ENCODE measurements at regions not wholly inside any gene's neighbourhood (a gene's known extent, or its start where the extent isn't known, plus 50 kb on each side); places are given as distances from the start of the nearest gene placed in this dataset.

DNA sequence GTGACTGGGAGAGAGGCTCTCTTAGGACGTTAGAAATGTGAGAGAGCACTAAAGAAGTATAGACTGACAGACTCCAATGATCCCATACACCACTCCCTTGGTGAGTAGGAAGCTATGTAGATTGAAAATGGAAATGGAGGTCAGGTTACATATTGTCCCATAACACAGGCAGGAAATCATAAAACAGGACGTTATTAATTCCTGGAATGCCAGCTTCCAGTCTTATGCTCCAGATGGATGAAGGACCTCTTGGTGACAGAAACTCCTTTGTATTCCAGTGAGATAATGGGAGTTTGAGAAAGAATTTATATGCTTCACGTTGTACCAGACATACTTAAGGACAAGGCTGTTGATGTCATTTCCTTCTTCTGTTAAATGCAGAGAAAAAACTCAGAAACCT lies 338.2 kb upstream of the ITGA1 start:
- Histone ChIP-seq H4K5ac (ENCODE audit: insufficient read length, low read depth, low read length) (no peak overlapping the region), H3K18ac (ENCODE audit: extremely low read depth, low read length) (no peak overlapping the region), H3K9me3 (ENCODE audit: insufficient read depth in 2 of 2, low read depth in 1 of 2, low read length in 1 of 2) (no peaks in the 10 kb centered on the region), H2AK5ac (ENCODE audit: low read depth, low read length) (no peak overlapping the region), H2BK12ac (ENCODE audit: low read depth, low read length) (no peak overlapping the region), H3K27ac (ENCODE audit: low read depth, low read length) (no peak overlapping the region), H4K91ac (replicated peaks; ENCODE audit: insufficient read length, low read length) (no peak overlapping the region), H3K4ac (replicated peaks; ENCODE audit: insufficient read length, low read depth, low read length) (no peak overlapping the region), H2BK120ac (replicated peaks; ENCODE audit: low read depth, low read length) (no peak overlapping the region), H3K14ac (ENCODE audit: insufficient read length) (no peak overlapping the region), H4K8ac (ENCODE audit: extremely low read depth, insufficient read depth, low read length) (no peak overlapping the region), H3K79me1 (ENCODE audit: low read depth, low read length) (no peaks in the 10 kb centered on the region), H3K9ac (replicated peaks in 1 of 4; ENCODE audit: extremely low read depth in 1 of 4, low read depth in 3 of 4, low read length in 3 of 4) (no peak overlapping the region), H3K79me2 (ENCODE audit: control insufficient read depth in 1 of 2, insufficient read depth in 2 of 2, low read length in 2 of 2) (no peaks in the 10 kb centered on the region), H3K4me2 (ENCODE audit: insufficient read depth in 1 of 2, low read depth in 2 of 2, low read length in 2 of 2) (no peak overlapping the region), H4K20me1 (replicated peaks in 1 of 2; ENCODE audit: control insufficient read depth in 1 of 2, insufficient read depth in 2 of 2, low read length in 2 of 2) (no peaks in the 10 kb centered on the region), H3K27me3 (replicated peaks in 1 of 4; ENCODE audit: control insufficient read depth in 3 of 4, extremely low read depth in 1 of 4, insufficient read depth in 3 of 4, low read length in 3 of 4) (no peaks in the 10 kb centered on the region), H3K4me1 (replicated peaks in 1 of 4; ENCODE audit: control insufficient read depth in 3 of 4, insufficient read depth in 4 of 4, low read length in 3 of 4) (peaks cover 0 to 4% (median 2%) of the 10 kb centered on the region in 4 experiments; a peak in 2 of 7 replicates), H3K23me2 (ENCODE audit: low read depth, low read length) (no peaks in the 10 kb centered on the region), H3K56ac (replicated peaks; ENCODE audit: insufficient read length, low read depth, low read length) (no peak overlapping the region), H3K36me3 (ENCODE audit: control insufficient read depth in 2 of 4, insufficient read depth in 4 of 4, low read length in 3 of 4) (no peaks in the 10 kb centered on the region; a peak in 1 of 8 replicates), H2BK15ac (ENCODE audit: low read length) (no peak overlapping the region), H2BK5ac (ENCODE audit: low read depth, low read length) (no peak overlapping the region), H2BK20ac (ENCODE audit: low read length) (no peak overlapping the region), H2AFZ (ENCODE audit: low read length) (no peak overlapping the region), H3K4me3 (ENCODE audit: extremely low read depth in 1 of 4, insufficient read depth in 2 of 4, low read depth in 3 of 4, low read length in 4 of 4) (no peak overlapping the region), H3K23ac (ENCODE audit: insufficient read length) (no peak overlapping the region)
- ChIA-PET POLR2A (ENCODE audit: partially characterized antibody) (no interaction called here), CTCF (ENCODE audit: partially characterized antibody) (interaction anchor here (1.8 kb wide), 1 partner anchor 18 kb away, joined by 3 read pairs; no protein-coding TSS in a partner anchor)
- no peak for FAIRE-seq
- DNase-seq (ENCODE audit: low read depth in 1 of 2, low spot score in 2 of 2) = no peak
- WGBS, 2 experiments (ENCODE audit: extremely low coverage in 1 of 2, insufficient coverage in 1 of 2, insufficient read length in 1 of 2, insufficient replicate concordance in 2 of 2, low coverage in 1 of 2, low lambda C conversion rate in 2 of 2, missing lambda C conversion rate in 1 of 2) = 84% methylated on average over 3 of the region's 3 CpGs; no CpG with 5 or more reads in 1 of the 2 experiments
- TF ChIP-seq TBP (IDR thresholded peaks at IDR 0.05; ENCODE audit: low read depth, low read length) = no peak
- TF ChIP-seq TAF7 (optimal IDR thresholded peaks at IDR 0.05; ENCODE audit: borderline replicate concordance, low read depth, low read length) = no peak
- TF ChIP-seq RXRA (IDR thresholded peaks at IDR 0.05; ENCODE audit: insufficient read depth, low read depth, low read length) = no peak

All from H1 (cell line).